Coronary artery (tissue), 2 donors: ENCODE measurements at regions not wholly inside any gene's neighbourhood (a gene's known extent, or its start where the extent isn't known, plus 50 kb on each side); places are given as distances from the start of the nearest gene placed in this dataset.

Source experiments
- DNase-seq: peaks from one replicate; pipeline ENCODE4 v3.0.0-alpha.2; 2017; ENCODE audit warnings: low spot score
- H3K27ac ChIP-seq, 2 donors: fragments of 200-600 bp; sonication (generic); one replicate each; pipeline ENCODE4 v1.5.1; 2016 to 2019
- H3K4me3 ChIP-seq: fragments of 200-600 bp; sonication (generic); 2 replicates; pipeline ENCODE4 v1.5.1; 2016; ENCODE audit warnings: mild to moderate bottlenecking, moderate library complexity
- CTCF ChIP-seq: fragments of 200-600 bp; sonication (generic); IDR thresholded peaks from one replicate; pipeline ENCODE4 v1.5.1; 2019; ENCODE audit warnings: antibody characterized with exemption

- TF ChIP-seq CTCF: no peak
- Histone ChIP-seq H3K4me3 (no peak overlapping the region), H3K27ac (no peak overlapping the region)
- DNase-seq: no peak
Measured at GRCh38 chr5:23158179-23158578, 305.0 kb upstream of the CDH12 start.

GRCh38 chr5:23157716-23158115, 304.6 kb upstream of the CDH12 start:
- no peak for TF ChIP-seq CTCF
- DNase-seq: no peak
- no peak overlapping the region for H3K27ac ChIP-seq
- H3K4me3 ChIP-seq: no peak overlapping the region

- Histone ChIP-seq H3K27ac (no peak overlapping the region), H3K4me3 (no peak overlapping the region)
- TF ChIP-seq CTCF: no peak
- no peak for DNase-seq
Measured at GRCh38 chr5:23157169-23157568, 304.0 kb upstream of the CDH12 start.

GRCh38 chr5:23147625-23148024, 294.5 kb upstream of the CDH12 start:
- Histone ChIP-seq H3K27ac (no peak overlapping the region), H3K4me3 (no peak overlapping the region)
- TF ChIP-seq CTCF: no peak
- DNase-seq: no peak

- TF ChIP-seq CTCF: no peak
- no peak overlapping the region for H3K27ac ChIP-seq
- no peak for DNase-seq
- H3K4me3 ChIP-seq: no peak overlapping the region
Measured at GRCh38 chr5:23146183-23146582, 293.0 kb upstream of the CDH12 start.

GRCh38 chr5:23139338-23140171, 286.4 kb upstream of the CDH12 start:
- no peak for TF ChIP-seq CTCF
- Histone ChIP-seq H3K27ac (no peak overlapping the region), H3K4me3 (no peak overlapping the region)
- no peak for DNase-seq

- H3K27ac ChIP-seq: no peak overlapping the region
- TF ChIP-seq CTCF: no peak
- H3K4me3 ChIP-seq: no peak overlapping the region
- DNase-seq: no peak
Measured at GRCh38 chr5:23136958-23137357, 283.8 kb upstream of the CDH12 start.
